GM10266 (cell line): ENCODE measurements at regions not wholly inside any gene's neighbourhood (a gene's known extent, or its start where the extent isn't known, plus 50 kb on each side); places are given as distances from the start of the nearest gene placed in this dataset.
"Not testable (repeated sequence)": the region's sequence is repeated elsewhere in the genome, so short reads cannot be mapped to it uniquely, and the experiment has no call there.

Experiments
- DNase-seq: peaks from one replicate; pipeline ENCODE4 v3.0.0; 2012; ENCODE audit errors: extremely low spot score
- CTCF ChIP-seq: IDR thresholded peaks from 2 replicates; pipeline ENCODE4 v1.5.1; 2012; ENCODE audit warnings: mild to moderate bottlenecking, low read depth; ENCODE audit not compliant: control insufficient read depth, insufficient read depth; ENCODE audit errors: missing control alignments

DNA sequence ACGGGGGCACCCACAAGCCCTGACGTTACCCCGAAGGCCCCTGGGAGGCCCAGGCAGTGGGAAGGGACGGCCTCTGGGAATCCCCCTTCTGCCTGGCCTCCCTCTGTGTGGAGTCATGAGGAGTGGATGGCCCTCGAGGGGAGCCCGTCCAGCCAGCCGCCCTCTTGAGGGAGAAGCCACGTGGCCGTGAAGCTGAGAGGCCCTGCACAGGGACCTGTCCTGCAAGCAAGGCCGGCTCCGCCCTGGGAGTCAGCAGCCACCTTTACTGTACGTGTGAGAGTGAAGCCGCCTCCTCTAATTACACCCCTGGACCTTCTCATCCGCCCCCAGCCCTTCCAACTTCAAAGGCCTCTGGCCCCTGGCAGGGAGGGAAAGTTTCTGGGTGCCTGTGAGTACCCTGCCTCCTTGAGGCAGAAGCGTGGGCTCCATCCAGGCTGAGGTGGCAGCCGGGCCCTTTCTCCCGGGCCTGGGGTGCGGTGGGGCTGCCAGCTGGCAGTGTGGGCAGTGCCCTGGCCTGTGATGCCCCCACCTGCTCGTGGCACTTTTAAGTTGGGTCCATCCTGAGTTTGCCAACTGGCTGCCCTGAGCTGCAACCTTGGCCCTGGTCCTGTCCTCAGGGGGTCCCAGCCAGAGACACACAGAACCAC, 55.9 kb upstream of the EGFL7 start:
- TF ChIP-seq CTCF, result no peak
- peak; percentile 48 for DNase-seq

DNA sequence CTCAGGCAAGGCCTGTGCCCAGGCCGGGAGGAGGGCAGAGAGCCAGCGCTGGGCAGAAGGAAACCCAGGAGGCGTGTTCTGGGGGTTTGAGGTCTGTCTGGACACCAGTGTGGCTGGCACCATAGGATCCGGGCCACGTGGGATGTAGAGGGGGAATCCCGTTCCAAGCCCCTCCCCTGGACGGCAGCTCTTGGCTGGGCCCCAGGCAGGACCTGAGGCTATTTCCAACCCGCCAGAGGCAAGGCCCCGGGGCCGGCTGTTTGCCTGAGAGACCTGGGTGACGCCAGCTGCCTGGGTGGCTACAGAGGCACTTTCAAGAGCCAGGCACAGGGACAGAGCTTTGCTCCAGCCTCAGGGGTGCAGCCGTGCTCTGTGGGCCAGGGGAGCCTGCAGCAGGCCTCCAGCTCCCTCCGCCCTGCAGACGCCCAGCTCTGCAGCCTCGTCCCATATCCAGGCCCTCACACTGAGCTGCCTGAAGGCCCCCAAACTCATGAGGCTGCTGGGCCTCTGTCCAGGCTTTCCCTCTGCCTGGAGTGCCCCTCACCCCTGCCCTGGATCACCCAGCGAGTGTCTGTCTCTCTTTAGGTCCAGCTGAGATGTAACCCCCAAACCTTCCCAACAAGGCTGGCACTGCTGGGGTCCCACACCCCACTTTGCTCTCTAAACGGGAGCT, 56.6 kb upstream of the EGFL7 start:
- no peak for TF ChIP-seq CTCF

DNA sequence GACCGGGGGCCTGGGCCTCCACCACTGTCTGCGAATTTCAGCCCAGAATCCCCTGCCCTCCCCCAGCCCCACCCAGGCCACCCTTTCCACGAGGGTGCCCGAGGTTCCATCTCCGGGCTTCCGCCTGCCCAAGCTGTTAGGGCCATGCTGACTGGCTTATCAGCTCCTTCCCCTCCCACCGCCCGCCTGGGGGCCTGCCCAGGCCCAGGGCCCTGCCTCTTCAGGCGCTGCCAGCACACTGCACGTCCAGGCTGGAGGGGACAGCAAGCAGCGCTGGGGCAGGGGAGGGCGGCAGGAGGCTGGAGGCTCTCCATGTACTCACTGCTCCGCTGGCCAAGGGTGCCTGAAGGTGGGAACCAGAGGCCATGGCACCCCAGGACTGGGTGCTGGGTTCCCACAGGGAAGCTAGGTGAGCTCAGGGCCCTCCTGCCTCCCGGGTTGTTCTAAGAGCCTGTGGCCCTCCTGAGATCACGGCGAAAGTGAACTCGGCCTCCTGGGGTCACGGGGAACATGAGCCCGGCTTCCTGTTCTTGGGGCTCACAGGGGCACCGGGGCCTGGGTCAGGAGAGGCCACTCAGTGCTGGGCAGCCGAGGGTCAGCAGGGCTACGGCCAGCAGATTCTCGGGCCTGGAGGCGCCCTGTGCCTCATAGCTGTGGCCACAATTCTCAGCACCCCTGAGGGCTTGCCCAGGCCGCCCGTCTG, 57.7 kb upstream of the EGFL7 start:
- peak; percentile 40 for DNase-seq
- TF ChIP-seq CTCF, result no peak

More for the DNA sequence above, 56.6 kb upstream of the EGFL7 start:
- no peak for DNase-seq

DNA sequence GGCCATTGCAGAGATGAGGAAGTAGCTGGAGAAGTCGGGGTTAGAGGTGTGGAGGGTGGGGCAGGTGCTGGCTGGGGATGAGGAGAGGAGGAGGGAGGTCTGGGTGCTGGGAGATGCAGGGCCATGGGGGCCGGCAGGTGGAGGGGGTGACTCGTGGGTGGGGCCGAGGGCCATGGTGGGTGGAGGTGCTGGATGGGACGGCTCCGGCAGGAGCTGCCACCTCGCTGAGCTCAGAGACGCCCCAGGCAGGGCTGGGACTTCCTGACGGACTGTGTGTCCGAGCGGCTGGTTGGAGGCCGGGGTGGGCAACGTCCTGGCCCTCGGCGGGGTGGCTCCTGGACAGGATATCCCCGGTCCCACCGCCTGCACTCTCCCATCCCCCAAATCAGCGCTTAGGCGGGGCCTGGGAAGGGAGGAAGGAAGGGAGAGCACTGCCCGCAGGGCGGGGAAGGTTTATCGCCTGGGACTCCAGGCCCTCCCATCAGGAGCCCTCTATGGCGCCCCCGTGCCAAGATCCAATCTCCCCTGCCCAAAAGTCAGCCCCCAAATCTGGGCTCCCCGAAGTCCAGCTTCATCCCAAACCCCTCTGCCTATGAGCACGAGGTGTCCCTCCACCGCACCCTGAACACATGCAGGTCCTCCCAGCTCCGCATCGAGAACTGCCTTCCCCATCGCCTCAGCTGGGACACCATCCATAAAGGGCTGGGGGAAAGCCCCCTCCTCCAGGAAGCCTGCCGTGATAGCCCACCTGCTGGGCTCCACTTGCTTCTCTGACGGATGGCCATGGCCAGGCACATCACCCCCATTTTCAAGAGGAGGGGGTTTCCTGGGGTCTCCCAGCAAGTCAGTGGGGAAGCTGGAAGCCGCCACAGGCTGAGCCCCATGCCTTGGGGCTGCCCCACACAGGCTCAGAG, 58.3 kb upstream of the NOTCH1 start:
- no peak for TF ChIP-seq CTCF
- peak; percentile 42 for DNase-seq

DNA sequence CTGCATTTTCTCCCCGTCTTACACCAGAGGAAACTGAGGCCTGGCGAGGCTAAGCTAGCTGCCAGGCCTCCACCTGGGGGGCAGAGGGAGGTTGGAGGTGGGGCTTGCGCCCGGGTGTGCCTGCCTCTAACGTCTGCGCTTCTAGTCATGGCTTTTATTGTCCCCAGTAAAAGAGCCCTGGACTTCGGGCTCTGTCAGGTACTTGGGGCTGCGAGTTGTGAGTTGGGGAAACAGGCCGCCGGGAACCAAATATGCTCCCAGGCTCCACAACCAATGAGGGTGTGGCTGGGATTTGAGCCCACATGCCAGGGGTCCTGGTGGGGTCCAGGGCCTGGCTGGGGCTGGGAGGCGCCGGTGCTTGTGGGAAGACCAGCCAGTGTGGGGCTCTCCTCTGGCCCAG, 57.4 kb upstream of the NOTCH1 start:
- no peak for TF ChIP-seq CTCF
- no peak for DNase-seq

DNA sequence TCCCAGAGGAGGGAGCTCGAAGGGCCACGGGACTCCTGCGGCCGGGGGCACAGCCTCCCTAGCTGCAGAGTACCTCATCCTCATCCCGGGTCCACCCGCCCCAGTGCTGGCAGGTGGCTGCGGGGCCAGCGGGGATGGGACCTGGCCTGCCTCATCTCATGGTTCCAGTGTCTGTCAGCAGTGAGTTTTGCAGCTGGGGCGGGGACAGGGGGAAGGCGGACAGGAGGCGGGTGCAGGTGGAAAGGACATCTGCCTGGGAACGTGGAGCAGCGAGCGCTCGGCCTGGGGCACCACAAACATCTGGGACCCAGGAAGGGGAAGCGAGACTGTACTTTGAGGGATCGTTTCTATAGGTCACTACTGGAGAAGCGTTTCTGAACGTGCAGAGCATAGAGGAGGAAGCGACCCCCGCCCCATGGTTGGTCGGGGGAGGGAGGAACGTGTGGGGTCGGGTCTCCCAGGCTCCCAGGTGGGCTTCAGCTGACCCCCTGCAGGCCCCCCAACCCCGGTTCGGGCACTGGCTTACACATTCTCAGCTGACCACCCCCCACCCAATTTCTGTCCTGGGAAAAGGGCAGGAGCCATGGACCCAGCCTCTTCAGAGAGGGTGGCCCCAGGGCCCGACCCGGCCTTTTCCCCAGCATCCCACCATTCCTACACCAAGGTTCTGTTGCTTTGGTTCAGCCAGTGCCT, 56.5 kb upstream of the NOTCH1 start:
- no peak for DNase-seq
- TF ChIP-seq CTCF, result no peak

DNA sequence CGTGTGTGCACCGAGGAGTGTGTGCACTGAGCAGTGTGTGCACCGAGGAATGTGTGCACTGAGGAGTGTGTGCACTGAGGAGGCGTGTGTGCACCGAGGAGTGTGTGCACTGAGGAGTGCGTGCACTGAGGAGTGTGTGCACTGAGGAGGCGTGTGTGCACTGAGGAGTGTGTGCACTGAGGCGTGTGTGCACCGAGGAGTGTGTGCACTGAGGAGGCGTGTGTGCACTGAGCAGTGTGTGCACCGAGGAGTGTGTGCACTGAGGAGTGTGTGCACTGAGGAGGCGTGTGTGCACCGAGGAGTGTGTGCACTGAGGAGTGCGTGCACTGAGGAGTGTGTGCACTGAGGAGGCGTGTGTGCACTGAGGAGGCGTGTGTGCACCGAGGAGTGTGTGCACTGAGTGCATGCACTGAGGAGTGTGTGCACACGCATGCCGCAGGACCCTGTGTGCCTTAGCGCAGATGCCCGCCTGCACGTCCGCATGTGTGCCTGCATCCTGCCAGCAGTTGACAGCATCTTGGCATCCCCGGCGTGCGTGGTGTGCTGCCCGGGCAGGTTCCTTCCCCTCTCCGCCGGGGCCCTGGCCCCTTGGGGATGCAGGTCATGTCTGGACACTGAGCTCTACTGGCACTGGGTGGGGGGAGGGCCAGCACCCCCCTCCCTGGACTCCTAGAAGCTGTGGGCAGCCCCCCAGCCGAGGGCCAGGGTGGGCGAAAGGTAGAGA, 55.6 kb upstream of the NOTCH1 start:
- DNase-seq, result not testable (repeated sequence)
